ENCODE measurements at regions not wholly inside any gene's neighbourhood (a gene's known extent, or its start where the extent isn't known, plus 50 kb on each side); places are given as distances from the start of the nearest gene placed in this dataset.

- no peak for TF ChIP-seq CTCF (IDR thresholded peaks at IDR 0.05; ENCODE audit: low read depth, low read length, poor library complexity, severe bottlenecking)
- TF ChIP-seq EZH2phosphoT487 (IDR thresholded peaks at IDR 0.05; ENCODE audit: borderline replicate concordance, low read length): no peak
Measured at GRCh38 chr12:89279499-89279898, 72.8 kb downstream of the DUSP6 start.

Measured in DOHH2 (cell line).